Trophoblast cell (in vitro differentiated cells and primary cell): ENCODE measurements at regions not wholly inside any gene's neighbourhood (a gene's known extent, or its start where the extent isn't known, plus 50 kb on each side); places are given as distances from the start of the nearest gene placed in this dataset.

ENCODE experiments used
- DNase-seq, 2 donors: peaks; one replicate each; pipeline ENCODE4 v3.0.0-alpha.2; 2016
- H2AFZ ChIP-seq: 2 replicates; pipeline ENCODE4 v1.6.1; 2013; ENCODE audit warnings: low read length, moderate library complexity, mild to moderate bottlenecking; ENCODE audit not compliant: insufficient read depth, poor library complexity
- H2AK5ac ChIP-seq: 2 replicates; pipeline ENCODE4 v1.6.1; 2013; ENCODE audit warnings: mild to moderate bottlenecking, low read length
- H2BK120ac ChIP-seq: 2 replicates; pipeline ENCODE4 v1.6.1; 2013; ENCODE audit warnings: low read length, mild to moderate bottlenecking, moderate library complexity; ENCODE audit not compliant: insufficient read depth, poor library complexity
- H2BK12ac ChIP-seq: 2 replicates; pipeline ENCODE4 v1.6.1; 2013; ENCODE audit warnings: mild to moderate bottlenecking, low read length, moderate library complexity
- H2BK5ac ChIP-seq: 2 replicates; pipeline ENCODE4 v1.6.1; 2013; ENCODE audit warnings: low read length, low read depth, moderate library complexity, mild to moderate bottlenecking; ENCODE audit not compliant: poor library complexity
- H3K14ac ChIP-seq: 2 replicates; pipeline ENCODE4 v1.6.1; 2013; ENCODE audit warnings: mild to moderate bottlenecking, low read length
- H3K18ac ChIP-seq: 2 replicates; pipeline ENCODE4 v1.6.1; 2013; ENCODE audit warnings: mild to moderate bottlenecking, low read length
- H3K23ac ChIP-seq: 2 replicates; pipeline ENCODE4 v1.6.1; 2013; ENCODE audit warnings: low read length
- H3K27ac ChIP-seq: 2 replicates; pipeline ENCODE4 v1.5.1; 2013; ENCODE audit warnings: low read depth, mild to moderate bottlenecking, inconsistent platforms, low read length, moderate library complexity
- H3K27me3 ChIP-seq: 2 replicates; pipeline ENCODE4 v1.6.1; 2013; ENCODE audit warnings: inconsistent platforms, mild to moderate bottlenecking, low read length, moderate library complexity; ENCODE audit not compliant: insufficient read depth
- H3K36me3 ChIP-seq, 2 experiments: 1 replicate in 1 of 2; 2 replicates in 1 of 2; pipeline ENCODE4 v1.6.1; 2013; ENCODE audit warnings: low read length in 2 of 2, mild to moderate bottlenecking in 2 of 2, moderate library complexity in 1 of 2; ENCODE audit not compliant: insufficient read depth in 2 of 2, control insufficient read depth in 1 of 2
- H3K4ac ChIP-seq: 2 replicates; pipeline ENCODE4 v1.6.1; 2013; ENCODE audit warnings: low read depth, mild to moderate bottlenecking, low read length, moderate library complexity
- H3K4me1 ChIP-seq, 2 experiments: 1 replicate in 1 of 2; 2 replicates in 1 of 2; pipeline ENCODE4 v1.6.1; 2013; ENCODE audit warnings: low read length in 2 of 2, mild to moderate bottlenecking in 2 of 2, moderate library complexity in 1 of 2; ENCODE audit not compliant: insufficient read depth in 2 of 2, control insufficient read depth in 1 of 2
- H3K4me2 ChIP-seq: 2 replicates; pipeline ENCODE4 v1.6.1; 2013; ENCODE audit warnings: inconsistent platforms, mild to moderate bottlenecking, low read length, moderate library complexity
- H3K4me3 ChIP-seq: 2 replicates; pipeline ENCODE4 v1.5.1; 2013; ENCODE audit warnings: mild to moderate bottlenecking, low read depth, low read length, inconsistent platforms
- H3K79me1 ChIP-seq: one replicate; pipeline ENCODE4 v1.6.1; 2013; ENCODE audit warnings: low read length
- H3K79me2 ChIP-seq: 2 replicates; pipeline ENCODE4 v1.6.1; 2013; ENCODE audit warnings: low read length, mild to moderate bottlenecking; ENCODE audit not compliant: control insufficient read depth, insufficient read depth, poor library complexity
- H3K9ac ChIP-seq: 2 replicates; pipeline ENCODE4 v1.6.1; 2013; ENCODE audit warnings: mild to moderate bottlenecking, low read length
- H3K9me3 ChIP-seq: 2 replicates; pipeline ENCODE4 v1.6.1; 2013; ENCODE audit warnings: low read depth, mild to moderate bottlenecking, control low read depth, inconsistent platforms, low read length; ENCODE audit not compliant: insufficient read depth
- H4K12ac ChIP-seq: 2 replicates; pipeline ENCODE4 v1.6.1; 2013; ENCODE audit warnings: low read depth, mild to moderate bottlenecking, low read length, moderate library complexity
- H4K8ac ChIP-seq: 2 replicates; pipeline ENCODE4 v1.6.1; 2013; ENCODE audit warnings: low read depth, mild to moderate bottlenecking, low read length, moderate library complexity
- H4K91ac ChIP-seq: one replicate; pipeline ENCODE4 v1.6.1; 2013; ENCODE audit warnings: low read depth, mild to moderate bottlenecking, low read length, moderate library complexity
- WGBS: extraction: QIAGEN DNeasy Blood & Tissue Kit; methylation state at CpG from one replicate; pipeline ENCODE4 v1.1.7; 2013; ENCODE audit warnings: missing lambda C conversion rate; ENCODE audit not compliant: insufficient read length, insufficient coverage; ENCODE audit errors: extremely low coverage; 5-methylcytosine and 5-hydroxymethylcytosine counted together

- WGBS: no CpG with 5 or more reads among the region's 2 CpGs
Measured at GRCh38 chr3:167054926-167055325, 325.2 kb downstream of the ZBBX start.

GRCh38 chr3:167051421-167051820 lies 328.7 kb downstream of the ZBBX start:
- H3K4ac ChIP-seq: no peak overlapping the region
- H4K12ac ChIP-seq: no peak overlapping the region
- H3K79me1 ChIP-seq: no peaks in the 10 kb centered on the region
- H2BK5ac ChIP-seq: no peak overlapping the region
- H3K4me3 ChIP-seq: no peak overlapping the region
- no peak for DNase-seq
- WGBS: no CpG with 5 or more reads among the region's 4 CpGs
- no peaks in the 10 kb centered on the region for H3K79me2 ChIP-seq
- H3K23ac ChIP-seq: no peak overlapping the region
- H3K14ac ChIP-seq: no peak overlapping the region
- no peak overlapping the region for H3K9ac ChIP-seq
- H3K27ac ChIP-seq: no peak overlapping the region
- H3K36me3 ChIP-seq: no peaks in the 10 kb centered on the region
- no peak overlapping the region for H4K91ac ChIP-seq
- no peaks in the 10 kb centered on the region for H3K9me3 ChIP-seq
- H2BK120ac ChIP-seq: no peak overlapping the region
- no peak overlapping the region for H2AFZ ChIP-seq
- H2AK5ac ChIP-seq: no peak overlapping the region
- no peak overlapping the region for H3K4me2 ChIP-seq
- H3K27me3 ChIP-seq: no peaks in the 10 kb centered on the region
- no peak overlapping the region for H4K8ac ChIP-seq
- H3K18ac ChIP-seq: no peak overlapping the region
- H2BK12ac ChIP-seq: no peak overlapping the region
- no peaks in the 10 kb centered on the region for H3K4me1 ChIP-seq

More at GRCh38 chr3:167054926-167055325, 325.2 kb downstream of the ZBBX start:
- H2AK5ac ChIP-seq: no peak overlapping the region
- no peak overlapping the region for H3K9ac ChIP-seq
- H2AFZ ChIP-seq: no peak overlapping the region
- no peak overlapping the region for H2BK5ac ChIP-seq
- no peak for DNase-seq
- no peaks in the 10 kb centered on the region for H3K27me3 ChIP-seq
- no peak overlapping the region for H3K14ac ChIP-seq
- H3K79me2 ChIP-seq: no peaks in the 10 kb centered on the region
- H4K12ac ChIP-seq: no peak overlapping the region
- no peak overlapping the region for H2BK120ac ChIP-seq
- H3K36me3 ChIP-seq: no peaks in the 10 kb centered on the region
- no peaks in the 10 kb centered on the region for H3K9me3 ChIP-seq
- H3K18ac ChIP-seq: no peak overlapping the region
- no peak overlapping the region for H4K91ac ChIP-seq
- no peak overlapping the region for H3K4me2 ChIP-seq
- H4K8ac ChIP-seq: no peak overlapping the region
- H3K4me3 ChIP-seq: no peak overlapping the region
- H3K23ac ChIP-seq: no peak overlapping the region
- H3K27ac ChIP-seq: no peak overlapping the region
- H2BK12ac ChIP-seq: no peak overlapping the region
- H3K79me1 ChIP-seq: no peaks in the 10 kb centered on the region
- no peaks in the 10 kb centered on the region for H3K4me1 ChIP-seq
- H3K4ac ChIP-seq: no peak overlapping the region

GRCh38 chr3:167033866-167034265 lies 346.2 kb downstream of the ZBBX start:
- H2AFZ ChIP-seq: no peak overlapping the region

GRCh38 chr3:167032267-167032876 lies 347.7 kb downstream of the ZBBX start:
- no peak overlapping the region for H2BK12ac ChIP-seq
- no peak overlapping the region for H4K91ac ChIP-seq
- no peaks in the 10 kb centered on the region for H3K79me1 ChIP-seq
- no peak overlapping the region for H2BK120ac ChIP-seq
- no peaks in the 10 kb centered on the region for H3K36me3 ChIP-seq
- peak; percentile 44 to 88 for DNase-seq
- H4K8ac ChIP-seq: no peak overlapping the region
- H3K18ac ChIP-seq: no peak overlapping the region
- H3K23ac ChIP-seq: no peak overlapping the region
- H2AFZ ChIP-seq: no peak overlapping the region
- no peak overlapping the region for H3K4me2 ChIP-seq
- H3K9ac ChIP-seq: no peak overlapping the region
- no peak overlapping the region for H2BK5ac ChIP-seq
- no peaks in the 10 kb centered on the region for H3K27me3 ChIP-seq
- no peak overlapping the region for H2AK5ac ChIP-seq
- no peak overlapping the region for H3K27ac ChIP-seq
- no peak overlapping the region for H4K12ac ChIP-seq
- no peaks in the 10 kb centered on the region for H3K79me2 ChIP-seq
- H3K9me3 ChIP-seq: no peaks in the 10 kb centered on the region
- H3K4me1 ChIP-seq: no peaks in the 10 kb centered on the region
- no CpG with 5 or more reads among the region's 5 CpGs for WGBS
- H3K4me3 ChIP-seq: no peak overlapping the region
- no peak overlapping the region for H3K14ac ChIP-seq
- no peak overlapping the region for H3K4ac ChIP-seq

More at GRCh38 chr3:167033866-167034265, 346.2 kb downstream of the ZBBX start:
- H3K4ac ChIP-seq: no peak overlapping the region
- H3K9ac ChIP-seq: no peak overlapping the region
- H4K12ac ChIP-seq: no peak overlapping the region
- no peak overlapping the region for H3K23ac ChIP-seq
- no peak overlapping the region for H3K4me3 ChIP-seq
- no peak for DNase-seq
- no peak overlapping the region for H2BK120ac ChIP-seq
- H3K27ac ChIP-seq: no peak overlapping the region
- H3K79me1 ChIP-seq: no peaks in the 10 kb centered on the region
- no peaks in the 10 kb centered on the region for H3K27me3 ChIP-seq
- no peak overlapping the region for H2AK5ac ChIP-seq
- no peaks in the 10 kb centered on the region for H3K79me2 ChIP-seq
- H2BK12ac ChIP-seq: no peak overlapping the region
- no peaks in the 10 kb centered on the region for H3K9me3 ChIP-seq
- H3K14ac ChIP-seq: no peak overlapping the region
- H3K36me3 ChIP-seq: no peaks in the 10 kb centered on the region
- H2BK5ac ChIP-seq: no peak overlapping the region
- WGBS: no CpG with 5 or more reads among the region's 2 CpGs
- H4K91ac ChIP-seq: no peak overlapping the region
- no peaks in the 10 kb centered on the region for H3K4me1 ChIP-seq
- no peak overlapping the region for H3K4me2 ChIP-seq
- no peak overlapping the region for H4K8ac ChIP-seq
- H3K18ac ChIP-seq: no peak overlapping the region
